ENCODE measurements at regions not wholly inside any gene's neighbourhood (a gene's known extent, or its start where the extent isn't known, plus 50 kb on each side); places are given as distances from the start of the nearest gene placed in this dataset.

- TF ChIP-seq, protein P1, sequence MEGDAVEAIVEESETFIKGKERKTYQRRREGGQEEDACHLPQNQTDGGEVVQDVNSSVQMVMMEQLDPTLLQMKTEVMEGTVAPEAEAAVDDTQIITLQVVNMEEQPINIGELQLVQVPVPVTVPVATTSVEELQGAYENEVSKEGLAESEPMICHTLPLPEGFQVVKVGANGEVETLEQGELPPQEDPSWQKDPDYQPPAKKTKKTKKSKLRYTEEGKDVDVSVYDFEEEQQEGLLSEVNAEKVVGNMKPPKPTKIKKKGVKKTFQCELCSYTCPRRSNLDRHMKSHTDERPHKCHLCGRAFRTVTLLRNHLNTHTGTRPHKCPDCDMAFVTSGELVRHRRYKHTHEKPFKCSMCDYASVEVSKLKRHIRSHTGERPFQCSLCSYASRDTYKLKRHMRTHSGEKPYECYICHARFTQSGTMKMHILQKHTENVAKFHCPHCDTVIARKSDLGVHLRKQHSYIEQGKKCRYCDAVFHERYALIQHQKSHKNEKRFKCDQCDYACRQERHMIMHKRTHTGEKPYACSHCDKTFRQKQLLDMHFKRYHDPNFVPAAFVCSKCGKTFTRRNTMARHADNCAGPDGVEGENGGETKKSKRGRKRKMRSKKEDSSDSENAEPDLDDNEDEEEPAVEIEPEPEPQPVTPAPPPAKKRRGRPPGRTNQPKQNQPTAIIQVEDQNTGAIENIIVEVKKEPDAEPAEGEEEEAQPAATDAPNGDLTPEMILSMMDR (IDR thresholded peaks at IDR 0.05 in 2 of 3, conservative IDR thresholded peaks at IDR 0.05 in 1 of 3; ENCODE audit: control insufficient read depth in 2 of 3, extremely low read depth in 1 of 3, insufficient read depth in 1 of 3, low read depth in 3 of 3, low read length in 3 of 3) = no peak
- TF ChIP-seq ZZZ3 (IDR thresholded peaks at IDR 0.05; ENCODE audit: control insufficient read depth, insufficient read length, low read depth) (no peak), BRCA1 (IDR thresholded peaks at IDR 0.05; ENCODE audit: low read depth, low read length) (no peak)
These were observed 173.8 kb upstream of the BCL6 start for GRCh38 chr3:187919048-187919447.
